WTC11 (cell line): ENCODE measurements at regions not wholly inside any gene's neighbourhood (a gene's known extent, or its start where the extent isn't known, plus 50 kb on each side); places are given as distances from the start of the nearest gene placed in this dataset.
A peak's percentile ranks its signal among the peaks of the same experiment; 100 is the strongest.

Source experiments
- ATAC-seq: fragments of 200-7000 bp; cut with Tn5 transposase; 2 replicates; pipeline ENCODE4 v1.10.0; 2021; ENCODE audit warnings: mild to moderate bottlenecking, moderate library complexity
- CTCF ChIA-PET: fragments of 300-600 bp; sonication (Branson Sonifier 250); formaldehyde crosslinking; loops from one replicate; lab custom pipeline; 2021; ENCODE audit warnings: antibody characterized with exemption; lab: Charles Lee
- POLR2A ChIA-PET: fragments of 350-600 bp; sonication (Branson Sonifier 250); formaldehyde crosslinking; loops from one replicate; lab custom pipeline; 2021; ENCODE audit warnings: antibody characterized with exemption; lab: Charles Lee
- DNase-seq: peaks from one replicate; pipeline ENCODE4 v3.0.0; 2021; ENCODE audit warnings: low spot score
- H3K27ac Mint-ChIP-seq: 2 replicates; pipeline ENCODE4 v1.8.0; 2021; ENCODE audit warnings: mixed read lengths
- H3K27me3 Mint-ChIP-seq: 2 replicates; pipeline ENCODE4 v1.8.0; 2021; ENCODE audit warnings: low read depth, mild to moderate bottlenecking, moderate library complexity, mixed read lengths
- H3K36me3 Mint-ChIP-seq: 2 replicates; pipeline ENCODE4 v1.8.0; 2021; ENCODE audit warnings: mixed read lengths
- H3K4me1 Mint-ChIP-seq: 2 replicates; pipeline ENCODE4 v1.8.0; 2022; ENCODE audit warnings: mixed read lengths
- H3K4me3 Mint-ChIP-seq: 2 replicates; pipeline ENCODE4 v1.8.0; 2021; ENCODE audit warnings: mild to moderate bottlenecking, moderate library complexity, mixed read lengths
- H3K9me3 Mint-ChIP-seq: 2 replicates; pipeline ENCODE4 v1.8.0; 2021; ENCODE audit warnings: mixed read lengths
- CBFB ChIP-seq: sonication (generic); formaldehyde crosslinking; IDR thresholded peaks from 2 replicates; pipeline ENCODE4 v1.8.1; 2022; ENCODE audit warnings: mild to moderate bottlenecking, low read depth, missing genetic modification reagents
- E2F5 ChIP-seq: sonication (generic); formaldehyde crosslinking; IDR thresholded peaks from 2 replicates; pipeline ENCODE4 v1.8.1; 2022; ENCODE audit warnings: mild to moderate bottlenecking, moderate library complexity, missing genetic modification reagents
- FOXK1 ChIP-seq: sonication (generic); formaldehyde crosslinking; IDR thresholded peaks from 2 replicates; pipeline ENCODE4 v1.8.0; 2022; ENCODE audit warnings: mild to moderate bottlenecking, moderate library complexity, missing genetic modification reagents
- FOXP1 ChIP-seq: sonication (generic); formaldehyde crosslinking; IDR thresholded peaks from 2 replicates; pipeline ENCODE4 v1.8.0; 2022; ENCODE audit warnings: missing genetic modification reagents, mild to moderate bottlenecking, moderate library complexity, borderline replicate concordance
- IRF1 ChIP-seq: sonication (generic); formaldehyde crosslinking; IDR thresholded peaks from 2 replicates; pipeline ENCODE4 v1.8.0; 2023; ENCODE audit warnings: missing genetic modification reagents
- NFATC4 ChIP-seq: fragments of 250-450 bp; sonication (Bioruptor Pico); IDR thresholded peaks from 2 replicates; pipeline ENCODE4 v1.9.0; 2021; ENCODE audit warnings: mild to moderate bottlenecking
- OVOL2 ChIP-seq: fragments of 250-450 bp; sonication (Bioruptor Pico); IDR thresholded peaks from 2 replicates; pipeline ENCODE4 v1.9.0; 2021; ENCODE audit warnings: mild to moderate bottlenecking, borderline replicate concordance
- TCF7 ChIP-seq: sonication (generic); formaldehyde crosslinking; IDR thresholded peaks from 2 replicates; pipeline ENCODE4 v1.8.0; 2022; ENCODE audit warnings: mild to moderate bottlenecking, low read depth, missing genetic modification reagents, moderate library complexity
- TEAD1 ChIP-seq: sonication (generic); formaldehyde crosslinking; IDR thresholded peaks from 2 replicates; pipeline ENCODE4 v1.8.0; 2022; ENCODE audit warnings: mild to moderate bottlenecking, missing genetic modification reagents
- TP53 ChIP-seq: sonication (generic); formaldehyde crosslinking; IDR thresholded peaks from 2 replicates; pipeline ENCODE4 v1.8.1; 2023; ENCODE audit warnings: mild to moderate bottlenecking, missing genetic modification reagents
- ZNF121 ChIP-seq: sonication (generic); formaldehyde crosslinking; IDR thresholded peaks from 2 replicates; pipeline ENCODE4 v1.8.0; 2023; ENCODE audit warnings: missing genetic modification reagents
- ZNF219 ChIP-seq: sonication (generic); formaldehyde crosslinking; IDR thresholded peaks from 2 replicates; pipeline ENCODE4 v1.8.0; 2023; ENCODE audit warnings: missing genetic modification reagents, mild to moderate bottlenecking, borderline replicate concordance
- ZNF232 ChIP-seq: sonication (generic); formaldehyde crosslinking; IDR thresholded peaks from 2 replicates; pipeline ENCODE4 v1.8.0; 2022; ENCODE audit warnings: mild to moderate bottlenecking, missing genetic modification reagents
- ZNF263 ChIP-seq: sonication (generic); formaldehyde crosslinking; IDR thresholded peaks from 2 replicates; pipeline ENCODE4 v1.8.1; 2022; ENCODE audit warnings: low read depth, mild to moderate bottlenecking, moderate library complexity, missing genetic modification reagents
- ZNF416 ChIP-seq: fragments of 250-450 bp; sonication (Bioruptor Pico); IDR thresholded peaks from 2 replicates; pipeline ENCODE4 v1.9.0; 2021; ENCODE audit warnings: mild to moderate bottlenecking, inconsistent platforms
- ZNF425 ChIP-seq: fragments of 250-450 bp; sonication (Bioruptor Pico); conservative IDR thresholded peaks from 2 replicates; pipeline ENCODE4 v1.9.0; 2021; ENCODE audit warnings: mild to moderate bottlenecking
- TF ChIP-seq, protein P1 (sequence below): fragments of 250-450 bp; sonication (Bioruptor Pico); IDR thresholded peaks from 2 replicates; pipeline ENCODE4 v1.9.0; 2021; ENCODE audit warnings: mild to moderate bottlenecking
- TF ChIP-seq, protein P2 (sequence below): fragments of 250-450 bp; sonication (Bioruptor Pico); IDR thresholded peaks from 2 replicates; pipeline ENCODE4 v1.8.0; 2021; ENCODE audit warnings: mild to moderate bottlenecking

DNA sequence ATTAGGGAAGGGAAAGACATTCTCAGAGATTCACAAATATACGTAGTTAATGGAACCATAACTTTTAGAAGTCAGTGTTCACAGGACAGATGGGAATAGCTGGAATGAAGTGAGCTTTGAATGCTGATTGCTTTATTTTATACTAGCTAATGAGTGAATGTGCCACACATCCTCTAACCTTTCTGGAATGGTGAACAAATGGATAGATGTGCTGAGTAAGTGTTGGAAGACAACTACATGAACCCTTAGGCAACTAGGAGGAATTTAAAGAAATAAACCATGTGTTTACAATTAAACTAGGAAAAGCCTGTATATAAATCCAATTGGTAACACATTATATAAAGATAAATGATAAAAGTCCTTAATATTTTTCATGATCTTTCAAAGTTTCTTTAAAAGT, 91.6 kb upstream of the LIMCH1 start:
- POLR2A ChIA-PET, result interaction anchor here (0.6 kb wide), 1 partner anchor 354 kb away, joined by 5 read pairs; no protein-coding TSS in a partner anchor
- DNase-seq (no peak), ATAC-seq (no peak)
- Mint-ChIP-seq H3K4me1 (peaks cover 2% of the 10 kb centered on the region), H3K27ac (no peak overlapping the region), H3K36me3 (no peaks in the 10 kb centered on the region), H3K9me3 (no peaks in the 10 kb centered on the region; the same call in 1 of the 2 replicates), H3K27me3 (no peaks in the 10 kb centered on the region; the same call in 1 of the 2 replicates), H3K4me3 (no peak overlapping the region)
- CTCF ChIA-PET, result no interaction called here
- TF ChIP-seq ZNF416 (CRISPR knock-in tag) (no peak), ZNF219 (no peak), ZNF425 (CRISPR knock-in tag) (no peak), TCF7 (no peak), NFATC4 (CRISPR knock-in tag) (no peak), ZNF263 (CRISPR knock-in tag) (no peak)

DNA sequence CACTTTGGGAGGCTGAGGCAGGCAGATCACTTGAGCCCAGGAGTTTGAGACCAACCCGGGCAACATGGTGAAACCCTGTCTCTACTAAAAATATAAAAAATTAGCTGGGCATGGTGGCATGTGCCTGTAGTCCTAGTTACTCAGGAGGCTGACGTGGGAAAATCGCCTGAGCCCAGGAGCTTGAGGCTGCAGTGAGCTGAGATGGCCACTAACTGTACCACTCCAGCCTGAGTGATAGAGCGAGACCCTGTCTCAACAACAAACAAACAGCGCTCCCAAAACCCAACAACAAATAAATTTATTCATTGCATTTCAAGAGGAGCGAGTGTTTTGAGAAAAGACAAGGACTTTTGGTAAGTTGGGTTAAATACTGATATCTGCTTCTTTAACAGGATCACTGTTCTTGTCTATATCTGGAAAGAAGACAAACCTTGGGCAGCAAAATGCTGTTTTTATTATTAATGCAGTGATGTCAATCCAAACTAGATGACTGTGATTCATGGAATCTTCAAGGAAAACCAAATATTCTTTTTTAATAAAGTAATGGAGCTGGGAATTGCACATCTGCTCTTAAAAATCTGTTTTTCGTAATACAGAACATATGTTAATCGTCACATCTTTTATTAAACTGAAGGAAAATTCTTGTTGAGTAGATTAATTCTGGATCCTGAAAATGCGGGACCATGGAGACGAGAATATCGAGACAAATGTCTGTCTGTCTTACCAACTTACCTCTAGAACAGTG, 90.8 kb upstream of the LIMCH1 start:
- no peak overlapping the region for H3K27ac Mint-ChIP-seq
- H3K27me3 Mint-ChIP-seq, result peaks cover 4% of the 10 kb centered on the region
- no peaks in the 10 kb centered on the region for H3K36me3 Mint-ChIP-seq
- ChIA-PET POLR2A (interaction anchor here (0.6 kb wide), 1 partner anchor 355 kb away, joined by 5 read pairs; no protein-coding TSS in a partner anchor), CTCF (interaction anchor here (0.7 kb wide), 1 partner anchor 11 kb away, joined by 3 read pairs; no protein-coding TSS in a partner anchor)
- peaks cover 8% of the 10 kb centered on the region for H3K4me1 Mint-ChIP-seq
- ATAC-seq (peak; percentile 67), DNase-seq (no peak)
- H3K9me3 Mint-ChIP-seq, result no peaks in the 10 kb centered on the region; the same call in 1 of the 2 replicates
- no peak overlapping the region for H3K4me3 Mint-ChIP-seq
- no peak for TF ChIP-seq ZNF121 (CRISPR knock-in tag)
- no peak for TF ChIP-seq CBFB (CRISPR knock-in tag)
- no peak for TF ChIP-seq TP53 (CRISPR knock-in tag)
- TF ChIP-seq FOXP1 (CRISPR knock-in tag), result no peak
- TF ChIP-seq, protein P1, sequence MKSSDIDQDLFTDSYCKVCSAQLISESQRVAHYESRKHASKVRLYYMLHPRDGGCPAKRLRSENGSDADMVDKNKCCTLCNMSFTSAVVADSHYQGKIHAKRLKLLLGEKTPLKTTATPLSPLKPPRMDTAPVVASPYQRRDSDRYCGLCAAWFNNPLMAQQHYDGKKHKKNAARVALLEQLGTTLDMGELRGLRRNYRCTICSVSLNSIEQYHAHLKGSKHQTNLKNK (CRISPR knock-in tag), result no peak
- no peak for TF ChIP-seq E2F5 (CRISPR knock-in tag)
- TF ChIP-seq FOXK1 (CRISPR knock-in tag), result no peak
- no peak for TF ChIP-seq NFATC4 (CRISPR knock-in tag)
- TF ChIP-seq TEAD1, result no peak
- TF ChIP-seq OVOL2, result no peak
- TF ChIP-seq, protein P2, sequence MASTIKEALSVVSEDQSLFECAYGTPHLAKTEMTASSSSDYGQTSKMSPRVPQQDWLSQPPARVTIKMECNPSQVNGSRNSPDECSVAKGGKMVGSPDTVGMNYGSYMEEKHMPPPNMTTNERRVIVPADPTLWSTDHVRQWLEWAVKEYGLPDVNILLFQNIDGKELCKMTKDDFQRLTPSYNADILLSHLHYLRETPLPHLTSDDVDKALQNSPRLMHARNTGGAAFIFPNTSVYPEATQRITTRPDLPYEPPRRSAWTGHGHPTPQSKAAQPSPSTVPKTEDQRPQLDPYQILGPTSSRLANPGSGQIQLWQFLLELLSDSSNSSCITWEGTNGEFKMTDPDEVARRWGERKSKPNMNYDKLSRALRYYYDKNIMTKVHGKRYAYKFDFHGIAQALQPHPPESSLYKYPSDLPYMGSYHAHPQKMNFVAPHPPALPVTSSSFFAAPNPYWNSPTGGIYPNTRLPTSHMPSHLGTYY (CRISPR knock-in tag), result no peak
- no peak for TF ChIP-seq IRF1 (CRISPR knock-in tag)
- TF ChIP-seq ZNF232 (CRISPR knock-in tag), result no peak
- TF ChIP-seq, all 79 proteins: peak for 0
